ENCODE measurements at regions not wholly inside any gene's neighbourhood (a gene's known extent, or its start where the extent isn't known, plus 50 kb on each side); places are given as distances from the start of the nearest gene placed in this dataset.

DNA sequence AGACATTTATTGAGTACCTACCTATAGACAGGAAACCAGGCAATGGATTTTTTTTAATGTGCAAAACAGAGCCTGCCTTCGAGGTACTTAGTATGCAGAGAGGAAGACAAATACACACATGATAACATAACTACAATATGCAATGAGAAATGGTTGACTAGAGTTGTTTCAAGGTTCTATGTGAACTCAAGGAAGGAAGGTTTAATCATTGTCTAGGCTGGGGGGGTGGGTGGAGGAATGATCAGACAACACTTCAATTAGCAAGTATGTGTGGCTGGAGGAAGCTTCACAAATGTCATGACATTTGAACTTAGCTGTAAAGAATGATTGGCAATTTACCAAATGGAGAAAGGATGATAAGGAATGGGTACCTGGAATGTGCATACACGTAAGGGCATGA, 985.3 kb downstream of the FLRT2 start:
- TF ChIP-seq, protein P1, sequence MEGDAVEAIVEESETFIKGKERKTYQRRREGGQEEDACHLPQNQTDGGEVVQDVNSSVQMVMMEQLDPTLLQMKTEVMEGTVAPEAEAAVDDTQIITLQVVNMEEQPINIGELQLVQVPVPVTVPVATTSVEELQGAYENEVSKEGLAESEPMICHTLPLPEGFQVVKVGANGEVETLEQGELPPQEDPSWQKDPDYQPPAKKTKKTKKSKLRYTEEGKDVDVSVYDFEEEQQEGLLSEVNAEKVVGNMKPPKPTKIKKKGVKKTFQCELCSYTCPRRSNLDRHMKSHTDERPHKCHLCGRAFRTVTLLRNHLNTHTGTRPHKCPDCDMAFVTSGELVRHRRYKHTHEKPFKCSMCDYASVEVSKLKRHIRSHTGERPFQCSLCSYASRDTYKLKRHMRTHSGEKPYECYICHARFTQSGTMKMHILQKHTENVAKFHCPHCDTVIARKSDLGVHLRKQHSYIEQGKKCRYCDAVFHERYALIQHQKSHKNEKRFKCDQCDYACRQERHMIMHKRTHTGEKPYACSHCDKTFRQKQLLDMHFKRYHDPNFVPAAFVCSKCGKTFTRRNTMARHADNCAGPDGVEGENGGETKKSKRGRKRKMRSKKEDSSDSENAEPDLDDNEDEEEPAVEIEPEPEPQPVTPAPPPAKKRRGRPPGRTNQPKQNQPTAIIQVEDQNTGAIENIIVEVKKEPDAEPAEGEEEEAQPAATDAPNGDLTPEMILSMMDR (IDR thresholded peaks at IDR 0.05; ENCODE audit: insufficient read depth, low read length) = no peak
- H3K4me3 ChIP-seq (ENCODE audit: low read depth, low read length) = no peak overlapping the region

DNA sequence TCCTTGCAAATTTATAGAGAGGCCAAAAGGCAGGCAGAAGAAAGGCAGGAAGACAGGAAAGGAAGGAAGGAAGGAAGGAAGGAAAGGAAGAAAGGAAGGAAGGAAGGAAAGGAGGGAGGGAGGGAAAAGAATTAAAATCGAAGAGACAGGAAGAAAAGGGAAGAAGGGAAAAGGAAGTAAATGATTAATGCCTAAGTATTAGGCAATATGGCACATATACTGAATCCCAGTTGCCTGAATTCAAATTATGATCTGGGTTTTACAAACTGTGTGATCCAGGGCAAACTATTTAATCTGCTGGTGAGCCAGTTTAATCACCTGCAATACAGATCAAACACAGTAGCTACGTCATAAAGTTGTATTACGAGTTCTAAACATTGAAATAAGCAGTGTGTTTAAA, 983.6 kb downstream of the FLRT2 start:
- no peak overlapping the region for H3K4me3 ChIP-seq (ENCODE audit: low read depth, low read length)
- DNase-seq (ENCODE audit: low read depth) = no peak
- TF ChIP-seq, protein P1 (IDR thresholded peaks at IDR 0.05; ENCODE audit: insufficient read depth, low read length) = no peak

More for the DNA sequence above, 985.3 kb downstream of the FLRT2 start:
- no peak for DNase-seq (ENCODE audit: low read depth)

DNA sequence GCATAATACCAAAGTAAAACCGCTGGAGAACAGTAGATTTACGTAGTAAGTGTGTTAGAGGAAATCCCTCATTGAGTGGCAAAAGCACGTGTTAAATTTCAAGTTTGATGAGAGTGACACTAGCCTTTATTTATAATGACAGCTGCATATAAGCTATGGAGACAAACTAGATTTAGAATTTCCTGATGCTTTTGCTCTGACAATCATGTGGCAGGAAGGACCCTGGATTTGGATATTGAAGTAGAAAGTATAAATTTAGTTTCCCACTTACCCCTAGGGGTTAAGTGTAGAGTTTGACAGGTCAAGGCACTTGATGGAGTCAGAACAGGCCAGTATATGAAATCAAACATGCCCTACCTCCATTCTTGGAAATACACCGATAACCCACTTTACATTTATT, 983.1 kb downstream of the FLRT2 start:
- TF ChIP-seq, protein P1 (IDR thresholded peaks at IDR 0.05; ENCODE audit: insufficient read depth, low read length) = no peak

DNA sequence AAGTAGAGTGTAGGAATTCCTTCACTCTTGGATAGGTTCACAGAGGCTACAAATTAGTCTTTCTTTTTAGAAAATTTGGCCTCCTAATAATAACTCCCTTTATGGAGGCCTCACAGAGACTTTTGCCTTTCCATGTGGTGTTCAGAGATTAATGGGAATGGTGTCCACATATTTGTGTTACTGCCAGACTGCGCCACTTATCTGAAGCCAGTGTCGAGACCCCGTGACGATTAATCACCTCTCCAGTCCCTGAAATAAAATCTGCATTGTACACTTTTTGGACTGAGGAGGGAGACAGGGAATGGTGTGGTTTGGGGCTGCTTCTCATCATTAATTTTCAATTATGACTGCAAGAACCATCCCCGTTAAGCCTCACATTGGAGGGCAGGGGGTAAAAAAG, 980.5 kb downstream of the FLRT2 start:
- H3K4me3 ChIP-seq (ENCODE audit: low read depth, low read length) = no peak overlapping the region
- TF ChIP-seq, protein P1 (IDR thresholded peaks at IDR 0.05; ENCODE audit: insufficient read depth, low read length) = no peak
- DNase-seq (ENCODE audit: low read depth) = peak; percentile 58

More for the DNA sequence above, 983.1 kb downstream of the FLRT2 start:
- H3K4me3 ChIP-seq (ENCODE audit: low read depth, low read length) = no peak overlapping the region
- DNase-seq (ENCODE audit: low read depth) = no peak

DNA sequence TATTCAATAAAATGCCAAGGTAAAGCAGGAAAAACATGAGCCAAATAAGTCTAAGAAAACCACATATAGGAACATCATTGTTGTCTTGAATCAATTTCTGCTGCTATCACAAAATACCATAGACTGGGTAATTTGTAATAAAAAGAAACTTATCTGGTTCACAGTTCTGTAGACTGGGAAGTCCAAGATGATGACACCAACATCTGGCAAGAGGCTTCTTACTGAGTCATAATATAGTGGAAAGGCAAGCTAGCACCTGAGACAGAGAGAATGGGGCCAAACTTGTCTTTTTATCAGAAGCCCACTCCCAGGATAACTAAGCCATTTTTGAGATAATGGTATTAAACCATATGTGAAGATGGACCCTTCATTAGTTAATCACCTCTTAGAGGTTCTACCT, 975.9 kb downstream of the FLRT2 start:
- TF ChIP-seq, protein P1 (IDR thresholded peaks at IDR 0.05; ENCODE audit: insufficient read depth, low read length) = no peak
- DNase-seq (ENCODE audit: low read depth) = no peak
- H3K4me3 ChIP-seq (ENCODE audit: low read depth, low read length) = no peak overlapping the region

DNA sequence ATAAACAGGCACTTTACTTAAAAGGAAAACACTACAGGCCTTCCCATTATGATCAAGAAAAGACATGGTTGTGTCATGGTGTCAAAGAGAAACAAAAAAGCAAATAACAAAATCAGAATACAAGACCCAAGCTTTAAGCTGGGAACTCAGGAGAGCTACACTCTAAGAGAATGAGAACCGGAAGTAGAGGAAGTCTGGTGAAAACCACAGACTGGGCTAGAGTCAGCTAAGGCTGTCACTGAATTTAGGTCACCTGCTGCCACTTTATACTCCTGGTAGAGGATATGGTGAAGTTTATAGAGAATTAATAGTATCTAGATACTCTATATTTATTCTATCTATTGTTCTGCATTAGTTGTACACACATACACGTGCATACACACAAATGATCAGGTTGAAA, 971.7 kb downstream of the FLRT2 start:
- TF ChIP-seq, protein P1 (IDR thresholded peaks at IDR 0.05; ENCODE audit: insufficient read depth, low read length) = no peak
- no peak for DNase-seq (ENCODE audit: low read depth)
- H3K4me3 ChIP-seq (ENCODE audit: low read depth, low read length) = no peak overlapping the region

DNA sequence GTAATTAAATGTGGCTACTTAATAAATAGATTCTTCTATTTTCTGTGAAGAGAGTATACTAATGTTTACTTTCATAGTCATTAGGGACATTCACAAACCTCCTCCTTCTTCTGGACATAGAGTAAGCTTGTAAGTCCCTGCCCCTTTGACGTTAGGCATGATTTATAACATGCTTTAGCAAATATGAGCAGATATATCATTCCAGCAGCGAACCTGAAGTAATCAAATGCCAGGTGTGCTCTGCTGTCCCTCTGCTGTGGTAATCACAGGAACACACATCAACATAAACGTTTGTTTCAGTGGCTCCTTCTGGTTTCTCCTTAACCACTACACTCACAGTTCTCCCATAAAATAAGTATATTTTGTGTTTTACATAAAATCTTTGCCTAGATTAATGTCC, 961.8 kb downstream of the FLRT2 start:
- H3K4me3 ChIP-seq (ENCODE audit: low read depth, low read length) = no peak overlapping the region
- DNase-seq (ENCODE audit: low read depth) = no peak
- TF ChIP-seq, protein P1 (IDR thresholded peaks at IDR 0.05; ENCODE audit: insufficient read depth, low read length) = no peak
